OCI-LY1 (cell line): ENCODE measurements at regions not wholly inside any gene's neighbourhood (a gene's known extent, or its start where the extent isn't known, plus 50 kb on each side); places are given as distances from the start of the nearest gene placed in this dataset.

Experiments
- H2AFZ ChIP-seq: fragments of 200-600 bp; sonication (generic), shearing (Covaris generic); 2 replicates; pipeline ENCODE4 v1.6.0; 2014; ENCODE audit warnings: antibody characterized with exemption, mild to moderate bottlenecking, low read length
- H3F3A ChIP-seq: fragments of 200-600 bp; sonication (generic), shearing (Covaris generic); 2 replicates; pipeline ENCODE4 v1.6.0; 2014; ENCODE audit warnings: mild to moderate bottlenecking, antibody characterized with exemption, low read length, moderate library complexity; ENCODE audit not compliant: insufficient read depth
- H3K27ac ChIP-seq: fragments of 200-600 bp; sonication (generic); 2 replicates; pipeline ENCODE4 v1.5.1; 2014; ENCODE audit warnings: low read length, mixed run types, mild to moderate bottlenecking, low read depth; ENCODE audit not compliant: poor library complexity, severe bottlenecking
- H3K27me3 ChIP-seq: fragments of 200-600 bp; sonication (generic); 2 replicates; pipeline ENCODE4 v1.6.0; 2014; ENCODE audit warnings: antibody characterized with exemption, mild to moderate bottlenecking, low read length, moderate library complexity; ENCODE audit not compliant: insufficient read depth
- H3K36me3 ChIP-seq: fragments of 200-600 bp; sonication (generic); 2 replicates; pipeline ENCODE4 v1.6.1; 2014; ENCODE audit warnings: mild to moderate bottlenecking, antibody characterized with exemption, low read length, moderate library complexity, mixed read lengths; ENCODE audit not compliant: insufficient read depth
- H3K4me1 ChIP-seq: fragments of 200-600 bp; sonication (generic); 2 replicates; pipeline ENCODE4 v1.5.1; 2014; ENCODE audit warnings: mild to moderate bottlenecking, low read length, moderate library complexity; ENCODE audit not compliant: insufficient read depth, severe bottlenecking
- H3K4me2 ChIP-seq: fragments of 200-600 bp; sonication (generic), shearing (Covaris generic); 2 replicates; pipeline ENCODE4 v1.6.1; 2014; ENCODE audit warnings: low read length
- H3K4me3 ChIP-seq: fragments of 200-600 bp; sonication (generic); 2 replicates; pipeline ENCODE4 v1.5.1; 2014; ENCODE audit warnings: low read length, low read depth, mild to moderate bottlenecking, mixed read lengths; ENCODE audit not compliant: poor library complexity, severe bottlenecking
- H3K79me2 ChIP-seq: fragments of 200-600 bp; shearing (Covaris generic); 2 replicates; pipeline ENCODE4 v1.6.1; 2016; ENCODE audit warnings: mixed run types, low read length, mixed read lengths; ENCODE audit not compliant: insufficient read depth
- H3K9ac ChIP-seq: fragments of 200-600 bp; sonication (generic), shearing (Covaris generic); 2 replicates; pipeline ENCODE4 v1.6.1; 2014; ENCODE audit warnings: mild to moderate bottlenecking, low read length, mixed read lengths
- H3K9me2 ChIP-seq: fragments of 200-600 bp; sonication (generic), shearing (Covaris generic); 2 replicates; pipeline ENCODE4 v1.6.1; 2014; ENCODE audit warnings: low read depth, mild to moderate bottlenecking, low read length, mixed read lengths
- H3K9me3 ChIP-seq: fragments of 200-600 bp; shearing (Covaris generic); 2 replicates; pipeline ENCODE4 v1.6.1; 2014; ENCODE audit warnings: low read length, mixed read lengths
- H4K20me1 ChIP-seq: fragments of 200-600 bp; sonication (generic), shearing (Covaris generic); 2 replicates; pipeline ENCODE4 v1.6.0; 2016; ENCODE audit warnings: mild to moderate bottlenecking, low read length; ENCODE audit not compliant: insufficient read depth
- EZH2 ChIP-seq: fragments of 200-600 bp; sonication (generic), shearing (Covaris generic); IDR thresholded peaks from 2 replicates; pipeline ENCODE4 v1.8.0; 2017; ENCODE audit warnings: borderline replicate concordance, mixed run types, mild to moderate bottlenecking, antibody characterized with exemption, low read length, moderate library complexity, mixed read lengths
- TF ChIP-seq, protein P1 (sequence below): fragments of 200-600 bp; sonication (generic), shearing (Covaris generic); IDR thresholded peaks from 2 replicates; pipeline ENCODE4 v1.5.1; 2017; ENCODE audit warnings: mild to moderate bottlenecking, antibody characterized with exemption, low read length, moderate library complexity, mixed read lengths

DNA sequence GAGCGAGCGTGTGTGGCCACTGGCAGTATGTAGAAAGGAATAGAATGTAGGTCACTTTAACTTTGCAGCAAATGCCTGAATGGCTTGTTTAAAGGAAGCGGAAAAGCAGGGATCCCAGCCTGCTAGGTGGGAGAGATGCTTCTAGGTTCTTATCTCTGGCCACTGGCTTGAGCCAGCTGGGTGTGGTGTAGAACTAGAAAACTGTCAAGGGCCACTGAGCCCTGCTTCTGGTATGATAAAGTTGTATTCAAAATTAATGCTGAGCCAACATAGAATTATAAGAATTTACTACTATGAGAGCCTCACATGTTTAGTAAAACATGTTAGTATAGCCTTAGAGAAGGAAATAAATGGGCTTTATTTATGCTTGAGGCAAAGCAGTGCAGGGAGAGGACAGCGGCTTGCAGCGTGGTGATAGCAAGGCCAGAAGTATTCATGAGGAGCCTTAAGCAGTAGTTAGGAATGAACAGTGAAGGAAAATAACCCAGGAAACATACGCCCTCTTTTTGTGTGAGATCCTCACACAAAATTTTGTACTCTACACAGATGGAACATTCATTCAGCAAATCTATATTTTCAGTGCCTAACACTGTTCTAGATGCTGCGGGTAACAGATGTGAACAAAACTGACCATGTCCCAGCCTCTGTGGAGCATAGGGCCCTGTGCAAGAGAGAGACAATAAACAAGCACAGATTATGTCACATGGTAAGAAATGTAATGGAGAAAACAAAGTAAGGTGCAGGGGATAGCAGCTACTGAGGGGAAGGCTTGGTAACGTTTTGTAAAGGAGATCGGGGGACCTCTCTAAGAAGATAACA is 863.2 kb downstream of the DIAPH3 start:
- Histone ChIP-seq H3K36me3 (no peaks in the 10 kb centered on the region), H3K9me2 (no peaks in the 10 kb centered on the region), H3K9ac (no peak overlapping the region), H3K4me3 (no peak overlapping the region), H3K4me2 (no peak overlapping the region), H3F3A (no peaks in the 10 kb centered on the region), H3K4me1 (no peaks in the 10 kb centered on the region), H4K20me1 (no peaks in the 10 kb centered on the region), H3K27me3 (no peaks in the 10 kb centered on the region), H2AFZ (no peak overlapping the region), H3K9me3 (no peaks in the 10 kb centered on the region), H3K79me2 (no peaks in the 10 kb centered on the region), H3K27ac (no peak overlapping the region)
- TF ChIP-seq, protein P1, sequence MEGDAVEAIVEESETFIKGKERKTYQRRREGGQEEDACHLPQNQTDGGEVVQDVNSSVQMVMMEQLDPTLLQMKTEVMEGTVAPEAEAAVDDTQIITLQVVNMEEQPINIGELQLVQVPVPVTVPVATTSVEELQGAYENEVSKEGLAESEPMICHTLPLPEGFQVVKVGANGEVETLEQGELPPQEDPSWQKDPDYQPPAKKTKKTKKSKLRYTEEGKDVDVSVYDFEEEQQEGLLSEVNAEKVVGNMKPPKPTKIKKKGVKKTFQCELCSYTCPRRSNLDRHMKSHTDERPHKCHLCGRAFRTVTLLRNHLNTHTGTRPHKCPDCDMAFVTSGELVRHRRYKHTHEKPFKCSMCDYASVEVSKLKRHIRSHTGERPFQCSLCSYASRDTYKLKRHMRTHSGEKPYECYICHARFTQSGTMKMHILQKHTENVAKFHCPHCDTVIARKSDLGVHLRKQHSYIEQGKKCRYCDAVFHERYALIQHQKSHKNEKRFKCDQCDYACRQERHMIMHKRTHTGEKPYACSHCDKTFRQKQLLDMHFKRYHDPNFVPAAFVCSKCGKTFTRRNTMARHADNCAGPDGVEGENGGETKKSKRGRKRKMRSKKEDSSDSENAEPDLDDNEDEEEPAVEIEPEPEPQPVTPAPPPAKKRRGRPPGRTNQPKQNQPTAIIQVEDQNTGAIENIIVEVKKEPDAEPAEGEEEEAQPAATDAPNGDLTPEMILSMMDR = no peak
- no peak for TF ChIP-seq EZH2

- H3K27ac ChIP-seq = no peak overlapping the region
- H3K4me2 ChIP-seq = no peak overlapping the region
- H3K27me3 ChIP-seq = no peaks in the 10 kb centered on the region
- H4K20me1 ChIP-seq = no peaks in the 10 kb centered on the region
- H3K79me2 ChIP-seq = no peaks in the 10 kb centered on the region
- no peaks in the 10 kb centered on the region for H3K9me3 ChIP-seq
- no peak overlapping the region for H2AFZ ChIP-seq
- no peaks in the 10 kb centered on the region for H3K36me3 ChIP-seq
- H3K4me3 ChIP-seq = no peak overlapping the region
- no peaks in the 10 kb centered on the region for H3K9me2 ChIP-seq
- H3K9ac ChIP-seq = no peak overlapping the region
- no peaks in the 10 kb centered on the region for H3K4me1 ChIP-seq
- no peaks in the 10 kb centered on the region for H3F3A ChIP-seq
- TF ChIP-seq, protein P1 = no peak
- no peak for TF ChIP-seq EZH2
Observed at GRCh38 chr13:59301174-59301567, 862.6 kb downstream of the DIAPH3 start.

- H3K79me2 ChIP-seq = no peaks in the 10 kb centered on the region
- H3K4me3 ChIP-seq = no peak overlapping the region
Observed at GRCh38 chr13:59303433-59303832, 860.3 kb downstream of the DIAPH3 start.

More at GRCh38 chr13:59303433-59303832, 860.3 kb downstream of the DIAPH3 start:
- Histone ChIP-seq H3K36me3 (no peaks in the 10 kb centered on the region), H2AFZ (no peak overlapping the region), H3K4me1 (no peaks in the 10 kb centered on the region), H3K9me2 (no peaks in the 10 kb centered on the region), H3K27ac (no peak overlapping the region), H3K4me2 (no peak overlapping the region), H3K9ac (no peak overlapping the region), H3F3A (no peaks in the 10 kb centered on the region), H3K27me3 (no peaks in the 10 kb centered on the region), H3K9me3 (no peaks in the 10 kb centered on the region), H4K20me1 (no peaks in the 10 kb centered on the region)
- TF ChIP-seq, protein P1 = no peak
- no peak for TF ChIP-seq EZH2
